ENCODE measurements at regions not wholly inside any gene's neighbourhood (a gene's known extent, or its start where the extent isn't known, plus 50 kb on each side); places are given as distances from the start of the nearest gene placed in this dataset.
A peak's percentile ranks its signal among the peaks of the same experiment; 100 is the strongest.
"Not testable (repeated sequence)": the region's sequence is repeated elsewhere in the genome, so short reads cannot be mapped to it uniquely, and the experiment has no call there.

- in situ Hi-C loops (cut with MboI) = no loop called here
- no peaks in the 10 kb centered on the region for H3K79me2 ChIP-seq (ENCODE audit: insufficient read depth)
- no peak overlapping the region for H3K4me3 ChIP-seq
- no peaks in the 10 kb centered on the region for H3K36me3 ChIP-seq (ENCODE audit: low read depth)
- peaks cover 13% of the 10 kb centered on the region for H3K4me1 ChIP-seq (ENCODE audit: insufficient read depth)
- no peaks in the 10 kb centered on the region for H3K9me2 ChIP-seq (ENCODE audit: insufficient read depth)
- no peak for TF ChIP-seq EZH2phosphoT487 (IDR thresholded peaks at IDR 0.05; ENCODE audit: insufficient read depth, low read depth)
- no peak for TF ChIP-seq EZH2 (IDR thresholded peaks at IDR 0.05; ENCODE audit: insufficient read depth, poor library complexity, severe bottlenecking)
- no peak for DNase-seq
- no peak overlapping the region for H3K4me2 ChIP-seq (ENCODE audit: unreplicated experiment)
- 81 to 98% methylated on average over 2 of the region's 2 CpGs for WGBS, 2 experiments (ENCODE audit: low coverage in 1 of 2, low lambda C conversion rate in 2 of 2, missing lambda C conversion rate in 2 of 2)
- no peaks in the 10 kb centered on the region for H3K27me3 ChIP-seq (replicated peaks; ENCODE audit: insufficient read depth)
- H3K9ac ChIP-seq = no peak overlapping the region
- 0 out of 2 replicates have a peak, but pooled peaks cover 5% of the 10 kb centered on the region for H3F3A ChIP-seq (ENCODE audit: insufficient read depth)
- H2AFZ ChIP-seq = 0 out of 2 replicates have a peak overlapping the region, but pooled peaks have one; percentile 54
- H4K20me1 ChIP-seq (ENCODE audit: insufficient read depth) = no peaks in the 10 kb centered on the region
- H3K27ac ChIP-seq = no peak overlapping the region
- no peaks in the 10 kb centered on the region for H3K9me3 ChIP-seq (ENCODE audit: low read depth)
Observed at GRCh38 chr14:38546932-38547551, 291.1 kb upstream of the CLEC14A start.

- Histone ChIP-seq H3K9me3 (ENCODE audit: low read depth) (no peaks in the 10 kb centered on the region), H3K27me3 (replicated peaks; ENCODE audit: insufficient read depth) (no peaks in the 10 kb centered on the region), H3K4me3 (no peak overlapping the region), H2AFZ (no peak overlapping the region), H3K4me2 (ENCODE audit: unreplicated experiment) (no peak overlapping the region), H3K79me2 (ENCODE audit: insufficient read depth) (no peaks in the 10 kb centered on the region), H3K36me3 (ENCODE audit: low read depth) (no peaks in the 10 kb centered on the region), H3K27ac (no peak overlapping the region), H4K20me1 (ENCODE audit: insufficient read depth) (no peaks in the 10 kb centered on the region), H3F3A (ENCODE audit: insufficient read depth) (0 out of 2 replicates have a peak, but pooled peaks cover 5% of the 10 kb centered on the region), H3K4me1 (ENCODE audit: insufficient read depth) (peaks cover 13% of the 10 kb centered on the region), H3K9ac (no peak overlapping the region), H3K9me2 (ENCODE audit: insufficient read depth) (no peaks in the 10 kb centered on the region)
- in situ Hi-C loops (cut with MboI) = no loop called here
- DNase-seq = no peak
- 74 to 89% methylated on average over 2 of the region's 2 CpGs for WGBS, 2 experiments (ENCODE audit: low coverage in 1 of 2, low lambda C conversion rate in 2 of 2, missing lambda C conversion rate in 2 of 2)
- TF ChIP-seq EZH2 (IDR thresholded peaks at IDR 0.05; ENCODE audit: insufficient read depth, poor library complexity, severe bottlenecking) = no peak
Observed at GRCh38 chr14:38544776-38545175, 288.9 kb upstream of the CLEC14A start.

- H3K4me2 ChIP-seq (ENCODE audit: unreplicated experiment); H2AFZ ChIP-seq; in situ Hi-C loops (cut with MboI): not testable (repeated sequence)
Observed at GRCh38 chr14:38543851-38544250, 288.0 kb upstream of the CLEC14A start.

GRCh38 chr14:38538053-38538452 lies 282.2 kb upstream of the CLEC14A start:
- H3K4me1 ChIP-seq (ENCODE audit: insufficient read depth) = peaks cover 22% of the 10 kb centered on the region
- H4K20me1 ChIP-seq (ENCODE audit: insufficient read depth); H3K36me3 ChIP-seq (ENCODE audit: low read depth); H3K27me3 ChIP-seq (replicated peaks; ENCODE audit: insufficient read depth); DNase-seq; H3K9me2 ChIP-seq (ENCODE audit: insufficient read depth); in situ Hi-C loops (cut with MboI); H2AFZ ChIP-seq; H3K4me2 ChIP-seq (ENCODE audit: unreplicated experiment); H3K4me3 ChIP-seq; H3K9ac ChIP-seq; H3K9me3 ChIP-seq (ENCODE audit: low read depth); H3K27ac ChIP-seq; H3K79me2 ChIP-seq (ENCODE audit: insufficient read depth): not testable (repeated sequence)
- 85 to 89% methylated on average over 5 of the region's 5 CpGs for WGBS, 2 experiments (ENCODE audit: low coverage in 1 of 2, low lambda C conversion rate in 2 of 2, missing lambda C conversion rate in 2 of 2)
- H3F3A ChIP-seq (ENCODE audit: insufficient read depth) = peaks cover 20% of the 10 kb centered on the region

More at GRCh38 chr14:38543851-38544250, 288.0 kb upstream of the CLEC14A start:
- H3K36me3 ChIP-seq (ENCODE audit: low read depth); H3K27me3 ChIP-seq (replicated peaks; ENCODE audit: insufficient read depth); H3K4me3 ChIP-seq; H3K9me3 ChIP-seq (ENCODE audit: low read depth); H3K9ac ChIP-seq; H3K9me2 ChIP-seq (ENCODE audit: insufficient read depth); H3F3A ChIP-seq (ENCODE audit: insufficient read depth); DNase-seq; H3K79me2 ChIP-seq (ENCODE audit: insufficient read depth); H3K27ac ChIP-seq; H4K20me1 ChIP-seq (ENCODE audit: insufficient read depth): not testable (repeated sequence)
- 84 to 86% methylated on average over 5 of the region's 5 CpGs for WGBS, 2 experiments (ENCODE audit: low coverage in 1 of 2, low lambda C conversion rate in 2 of 2, missing lambda C conversion rate in 2 of 2)
- peaks cover 13% of the 10 kb centered on the region for H3K4me1 ChIP-seq (ENCODE audit: insufficient read depth)

All from GM23248 (cell line).